K562 (cell line): ENCODE measurements at regions not wholly inside any gene's neighbourhood (a gene's known extent, or its start where the extent isn't known, plus 50 kb on each side); places are given as distances from the start of the nearest gene placed in this dataset.
A peak's percentile ranks its signal among the peaks of the same experiment; 100 is the strongest.

Source experiments
- ATAC-seq: fragments of 200-7000 bp; cut with Tn5 transposase; 3 replicates; pipeline ENCODE4 v1.9.1; 2020; ENCODE audit warnings: moderate library complexity
- BruUV-seq: library from RNA; stranded (reverse); fragments of 400-500 nt; replicated peaks from 2 replicates; lab custom pipeline; 2021; lab: Mats Ljungman, UMichigan
- CTCF ChIA-PET: fragments of 300-600 bp; formaldehyde crosslinking; extraction: SDS; loops from one replicate; lab custom pipeline; 2021; ENCODE audit warnings: low intra/inter-chr PET ratio; lab: Yijun Ruan, JAX
- POLR2A ChIA-PET: fragments of 300-600, 350-650 bp; sonication (Branson Sonifier 250); formaldehyde crosslinking; extraction: SDS; loops from one replicate; lab custom pipeline; 2021; ENCODE audit warnings: antibody characterized with exemption, inconsistent platforms; lab: Yijun Ruan, JAX
- DNase-seq, 4 experiments: peaks; one replicate each; pipeline versions ENCODE4 v3.0.0 to v3.0.0-alpha.2; 2011 to 2018; ENCODE audit warnings: low spot score in 3 of 4, mixed read lengths in 3 of 4; ENCODE audit errors: extremely low read depth in 1 of 4
- FAIRE-seq: peaks from 2 replicates; lab custom pipeline; 2011; peaks lifted over from hg19 to GRCh38; lab: Jason Lieb, UNC
- H2AFZ ChIP-seq: 2 replicates; pipeline ENCODE4 v1.6.0; 2011; ENCODE audit warnings: low read depth, low read length, control low read depth, inconsistent platforms
- H3K27ac ChIP-seq: fragments of 200-600 bp; 3 replicates; pipeline ENCODE4 v1.8.0; 2011; ENCODE audit warnings: low read depth, mild to moderate bottlenecking, control low read depth, inconsistent platforms, low read length, moderate library complexity, mixed read lengths; ENCODE audit errors: extremely low read depth
- H3K27me3 ChIP-seq, 2 experiments: fragments of 300-600 bp in 1 of 2; 2 replicates in 1 of 2; 3 replicates in 1 of 2; pipeline versions ENCODE4 v1.6.0 to v1.8.0; 2011; ENCODE audit warnings: inconsistent platforms in 2 of 2, low read length in 2 of 2, mild to moderate bottlenecking in 1 of 2, mixed read lengths in 1 of 2, moderate library complexity in 1 of 2; ENCODE audit not compliant: control insufficient read depth in 2 of 2, insufficient read depth in 2 of 2
- H3K36me3 ChIP-seq: fragments of 300-600 bp; 3 replicates; pipeline ENCODE4 v1.8.0; 2011; ENCODE audit warnings: mild to moderate bottlenecking, low read length, inconsistent platforms; ENCODE audit not compliant: control insufficient read depth, insufficient read depth
- H3K4me1 ChIP-seq, 2 experiments: fragments of 200-600 bp in 1 of 2; replicated peaks in 1 of 2; 2 replicates in 1 of 2; 3 replicates in 1 of 2; pipeline versions ENCODE4 v1.5.1 to v1.8.0; 2011; ENCODE audit warnings: inconsistent platforms in 2 of 2, low read length in 2 of 2, mild to moderate bottlenecking in 1 of 2, mixed read lengths in 1 of 2, moderate library complexity in 1 of 2; ENCODE audit not compliant: control insufficient read depth in 2 of 2, insufficient read depth in 2 of 2
- H3K4me2 ChIP-seq: 2 replicates; pipeline ENCODE4 v1.6.1; 2011; ENCODE audit warnings: low read length, control low read depth, inconsistent platforms, mixed read lengths; ENCODE audit not compliant: insufficient read depth
- H3K4me3 ChIP-seq: fragments of 200-600 bp; sonication (generic), shearing (Covaris generic); 2 replicates; pipeline ENCODE4 v1.5.1; 2016; ENCODE audit warnings: control low read depth, inconsistent platforms
- H3K79me2 ChIP-seq: fragments of 200-600 bp; 3 replicates; pipeline ENCODE4 v1.8.0; 2011; ENCODE audit warnings: low read length, inconsistent platforms; ENCODE audit not compliant: control insufficient read depth, insufficient read depth
- H3K9ac ChIP-seq, 2 experiments: 2 replicates each; pipeline versions ENCODE4 v1.6.0 to v1.6.1; 2011; ENCODE audit warnings: low read depth in 2 of 2, low read length in 2 of 2, control low read depth in 1 of 2, inconsistent platforms in 1 of 2, mild to moderate bottlenecking in 1 of 2, mixed read lengths in 1 of 2; ENCODE audit not compliant: insufficient read depth in 1 of 2
- H3K9me1 ChIP-seq: one replicate; pipeline ENCODE4 v1.6.0; 2011; ENCODE audit warnings: inconsistent platforms, mild to moderate bottlenecking, low read length, moderate library complexity; ENCODE audit not compliant: control insufficient read depth, insufficient read depth
- H3K9me3 ChIP-seq: replicated peaks from 2 replicates; pipeline ENCODE4 v1.5.1; 2011; ENCODE audit warnings: low read depth, low read length, inconsistent platforms; ENCODE audit not compliant: control insufficient read depth, insufficient read depth
- H4K20me1 ChIP-seq: replicated peaks from 2 replicates; pipeline ENCODE4 v1.6.1; 2011; ENCODE audit warnings: low read length, inconsistent platforms, mixed read lengths; ENCODE audit not compliant: control insufficient read depth, insufficient read depth
- MEIS2 ChIP-seq: fragments of 450-650 bp; IDR thresholded peaks from 2 replicates; pipeline ENCODE4 v1.6.1; 2014; ENCODE audit warnings: mild to moderate bottlenecking; ENCODE audit not compliant: partially characterized antibody
- PCBP1 ChIP-seq: fragments of 200-400 bp; formaldehyde crosslinking; IDR thresholded peaks from 2 replicates; pipeline ENCODE4 v1.6.1; 2018; ENCODE audit warnings: mild to moderate bottlenecking, low read depth, low read length; ENCODE audit not compliant: poor library complexity, severe bottlenecking
- WGBS: fragments of 100-300 bp; shearing (Covaris generic); methylation state at CpG from one replicate; pipeline ENCODE4 v1.1.6; 2016; ENCODE audit warnings: low coverage, mixed read lengths; ENCODE audit not compliant: insufficient coverage; ENCODE audit errors: missing lambda C conversion rate; 5-methylcytosine and 5-hydroxymethylcytosine counted together
- in situ Hi-C: fragments of 300-500 bp; cut with MboI; formaldehyde crosslinking; loops from 4 replicates; pipeline ENCODE4 v1.15.0; 2018; ENCODE audit warnings: inconsistent platforms, mixed read lengths
- intact Hi-C: fragments of 100-400 bp; cut with micrococcal nuclease; formaldehyde crosslinking; loops from 2 replicates; pipeline ENCODE4 v1.14.2; 2022
- TF ChIP-seq, protein P1 (sequence below), 2 experiments: IDR thresholded peaks in 1 of 2; conservative IDR thresholded peaks in 1 of 2; 2 replicates each; pipeline ENCODE4 v1.6.1; 2016; ENCODE audit warnings: low read depth in 2 of 2, mild to moderate bottlenecking in 1 of 2, missing compliant biosample characterization in 1 of 2, missing genetic modification characterization in 1 of 2, moderate library complexity in 1 of 2
- TF ChIP-seq, protein P2 (sequence below): fragments of 200-800 bp; sonication (Bioruptor generic); IDR thresholded peaks from 2 replicates; pipeline ENCODE4 v1.6.1; 2017; ENCODE audit warnings: missing genetic modification characterization, missing compliant biosample characterization

DNA sequence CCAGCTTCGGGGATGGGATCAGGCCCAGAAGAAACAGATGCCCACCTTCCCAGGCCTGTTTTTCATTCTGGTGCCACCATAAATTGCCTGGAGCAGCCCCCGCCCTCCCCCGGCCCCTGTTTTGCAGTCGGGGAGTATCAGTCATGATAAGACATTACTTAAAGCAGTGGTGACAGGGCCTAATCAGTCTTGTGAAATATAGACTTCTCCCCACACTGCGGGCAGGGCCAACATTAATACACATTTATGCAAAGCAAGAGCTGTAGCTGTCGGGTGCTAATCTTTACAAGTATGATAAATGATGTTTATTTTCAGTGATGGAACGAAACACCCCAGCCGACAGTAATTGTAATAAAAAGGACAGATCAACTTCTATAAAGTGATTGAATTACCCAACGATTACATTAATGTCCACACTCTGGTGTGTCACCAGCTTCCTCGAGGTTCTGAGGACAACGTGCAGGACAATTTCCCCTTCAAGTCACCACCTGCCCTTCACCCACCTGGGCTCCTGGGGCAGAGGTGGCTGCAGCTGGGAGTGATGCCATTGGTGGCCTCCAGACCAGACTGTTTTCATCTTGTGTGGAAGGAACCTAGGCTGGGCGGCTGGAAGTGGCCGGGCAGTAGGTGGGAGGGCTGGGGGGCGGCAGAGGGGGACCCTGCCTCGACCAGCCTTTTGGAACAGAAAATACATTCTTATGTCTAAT, 226.0 kb downstream of the TFCP2L1 start:
- Histone ChIP-seq H3K4me1 (peaks cover 0 to 4% of the 10 kb centered on the region in 2 experiments; a peak in 1 of 5 replicates), H3K27me3 (peaks cover 13 to 79% of the 10 kb centered on the region in 2 experiments), H3K79me2 (no peaks in the 10 kb centered on the region), H3K9ac (no peak overlapping the region), H3K36me3 (no peaks in the 10 kb centered on the region), H3K9me1 (no peaks in the 10 kb centered on the region), H3K9me3 (no peaks in the 10 kb centered on the region), H2AFZ (no peak overlapping the region), H3K4me2 (no peak overlapping the region), H3K4me3 (no peak overlapping the region), H3K27ac (no peak overlapping the region), H4K20me1 (peaks cover 5% of the 10 kb centered on the region)
- 1% methylated on average over 15 of the region's 15 CpGs for WGBS
- no peak for TF ChIP-seq PCBP1
- TF ChIP-seq, protein P1, sequence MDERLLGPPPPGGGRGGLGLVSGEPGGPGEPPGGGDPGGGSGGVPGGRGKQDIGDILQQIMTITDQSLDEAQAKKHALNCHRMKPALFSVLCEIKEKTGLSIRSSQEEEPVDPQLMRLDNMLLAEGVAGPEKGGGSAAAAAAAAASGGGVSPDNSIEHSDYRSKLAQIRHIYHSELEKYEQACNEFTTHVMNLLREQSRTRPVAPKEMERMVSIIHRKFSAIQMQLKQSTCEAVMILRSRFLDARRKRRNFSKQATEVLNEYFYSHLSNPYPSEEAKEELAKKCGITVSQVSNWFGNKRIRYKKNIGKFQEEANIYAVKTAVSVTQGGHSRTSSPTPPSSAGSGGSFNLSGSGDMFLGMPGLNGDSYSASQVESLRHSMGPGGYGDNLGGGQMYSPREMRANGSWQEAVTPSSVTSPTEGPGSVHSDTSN (CRISPR knock-in tag; IDR thresholded peaks at IDR 0.05; ENCODE audit: low read depth): no peak
- TF ChIP-seq, protein P1 (tag; conservative IDR thresholded peaks at IDR 0.05; ENCODE audit: low read depth): peak; percentile 77
- TF ChIP-seq MEIS2: peak; percentile 44
- TF ChIP-seq, protein P2, sequence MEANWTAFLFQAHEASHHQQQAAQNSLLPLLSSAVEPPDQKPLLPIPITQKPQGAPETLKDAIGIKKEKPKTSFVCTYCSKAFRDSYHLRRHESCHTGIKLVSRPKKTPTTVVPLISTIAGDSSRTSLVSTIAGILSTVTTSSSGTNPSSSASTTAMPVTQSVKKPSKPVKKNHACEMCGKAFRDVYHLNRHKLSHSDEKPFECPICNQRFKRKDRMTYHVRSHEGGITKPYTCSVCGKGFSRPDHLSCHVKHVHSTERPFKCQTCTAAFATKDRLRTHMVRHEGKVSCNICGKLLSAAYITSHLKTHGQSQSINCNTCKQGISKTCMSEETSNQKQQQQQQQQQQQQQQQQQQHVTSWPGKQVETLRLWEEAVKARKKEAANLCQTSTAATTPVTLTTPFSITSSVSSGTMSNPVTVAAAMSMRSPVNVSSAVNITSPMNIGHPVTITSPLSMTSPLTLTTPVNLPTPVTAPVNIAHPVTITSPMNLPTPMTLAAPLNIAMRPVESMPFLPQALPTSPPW: peak; percentile 53; the same call in 1 of the 2 replicates
- intact Hi-C loops (no loop called here), in situ Hi-C loops (no loop called here)
- ATAC-seq (no peak), DNase-seq (no peak), FAIRE-seq (no peak)
- no TSS peak for BruUV-seq
- POLR2A ChIA-PET: interaction anchor here (0.6 to 1.0 kb wide), 3 partner anchors 13 to 252 kb away, joined by 3 read pairs; no protein-coding TSS in a partner anchor
- CTCF ChIA-PET: no interaction called here
